NB4 (cell line): ENCODE measurements at regions not wholly inside any gene's neighbourhood (a gene's known extent, or its start where the extent isn't known, plus 50 kb on each side); places are given as distances from the start of the nearest gene placed in this dataset.

Experiments
- CTCF ChIP-seq: IDR thresholded peaks from one replicate; pipeline ENCODE4 v1.5.1; 2012; ENCODE audit warnings: low read depth, low read length
- POLR2A ChIP-seq: IDR thresholded peaks from 2 replicates; pipeline ENCODE4 v1.6.1; 2011; ENCODE audit warnings: mild to moderate bottlenecking; ENCODE audit not compliant: insufficient read length; ENCODE audit errors: extremely low read depth

- TF ChIP-seq POLR2A = no peak
- TF ChIP-seq CTCF = no peak
Measured at GRCh38 chr2:147659051-147659450, 185.8 kb upstream of the ACVR2A start.
